Adrenal gland (tissue), 9 donors: ENCODE measurements at regions not wholly inside any gene's neighbourhood (a gene's known extent, or its start where the extent isn't known, plus 50 kb on each side); places are given as distances from the start of the nearest gene placed in this dataset.

Experiments
- DNase-seq, 7 donors: peaks; one replicate each; pipeline ENCODE4 v3.0.0-alpha.2; 2019 to 2020
- H3K27ac ChIP-seq, 5 donors: fragments of 200-600 bp; sonication (generic) in 4 of 5; 1 replicate in 3 of 5; 2 replicates in 2 of 5; pipeline versions ENCODE4 v1.5.1 to v1.8.0; 2016 to 2020; ENCODE audit warnings: mild to moderate bottlenecking in 1 of 5
- H3K27me3 ChIP-seq: fragments of 200-600 bp; 2 replicates; pipeline ENCODE4 v1.8.0; 2021
- H3K36me3 ChIP-seq, 2 donors: fragments of 200-600 bp; replicated peaks in 1 of 2; 1 replicate in 1 of 2; 2 replicates in 1 of 2; pipeline versions ENCODE4 v1.5.1 to v1.8.0; 2018 to 2022
- H3K4me1 ChIP-seq, 2 donors: fragments of 200-600 bp; replicated peaks in 1 of 2; 1 replicate in 1 of 2; 2 replicates in 1 of 2; pipeline versions ENCODE4 v1.5.1 to v1.8.0; 2018 to 2021
- H3K4me3 ChIP-seq, 4 donors: fragments of 200-600 bp; sonication (generic) in 3 of 4; one replicate each; pipeline ENCODE4 v1.5.1; 2016 to 2018
- H3K9me3 ChIP-seq, 3 donors: fragments of 200-600 bp; sonication (generic) in 1 of 3; replicated peaks in 1 of 3; 1 replicate in 2 of 3; 2 replicates in 1 of 3; pipeline versions ENCODE4 v1.5.1 to v1.8.0; 2016 to 2021
- CTCF ChIP-seq, 6 experiments: fragments of 450-650 bp in 4 of 6; fragments of 200-600 bp in 2 of 6; sonication (generic) in 1 of 6; IDR thresholded peaks; 1 replicate in 5 of 6; 2 replicates in 1 of 6; pipeline versions ENCODE4 v1.5.1 to v1.8.0; 2016 to 2021; ENCODE audit warnings: antibody characterized with exemption in 6 of 6, mild to moderate bottlenecking in 2 of 6, moderate library complexity in 1 of 6
- POLR2A ChIP-seq, 2 donors: fragments of 450-650 bp; IDR thresholded peaks; one replicate each; pipeline ENCODE4 v1.6.1; 2017; ENCODE audit warnings: antibody characterized with exemption in 2 of 2, mild to moderate bottlenecking in 2 of 2, moderate library complexity in 1 of 2
- WGBS, 4 donors: extraction: QIAGEN DNeasy Blood & Tissue Kit in 2 of 4; methylation state at CpG; one replicate each; pipeline versions ENCODE4 v1.1.5 to v1.1.7; 2013 to 2017; 5-methylcytosine and 5-hydroxymethylcytosine counted together
- intact Hi-C, 2 donors: fragments of 100-400 bp; cut with DNase I; formaldehyde crosslinking; loops; one replicate each; pipeline versions ENCODE4 v1.14.1 to v1.15.0; 2022 to 2023
- donor health status: healthy with polysubstance abuse.
- donor health status: Bipolar disorder and iron deficiency.
- donor health status: DM: yes; HTN: yes; CAD: no.
- donor health status: DM: no; HTN: no; CAD: no.
- donor health status: DM: no; HTN: no; CAD: no.

GRCh38 chr7:131618391-131618790 lies 62.0 kb upstream of the PODXL start:
- H3K9me3 ChIP-seq: no peaks in the 10 kb centered on the region
- intact Hi-C loops: no loop called here
- TF ChIP-seq POLR2A (IDR thresholded peaks at IDR 0.05) (no peak), CTCF (IDR thresholded peaks at IDR 0.05) (no peak)
- H3K36me3 ChIP-seq: no peaks in the 10 kb centered on the region
- 33 to 69% (median 47%) methylated on average over 5 of the region's 5 CpGs for WGBS, 4 donors
- peak in 2 of 7 donors; percentile 18 to 26 for DNase-seq
- H3K4me1 ChIP-seq: no peaks in the 10 kb centered on the region
- peak overlapping the region in 2 of 5 donors; percentile 17 to 63 for H3K27ac ChIP-seq
- no peaks in the 10 kb centered on the region for H3K27me3 ChIP-seq
- no peak overlapping the region for H3K4me3 ChIP-seq

GRCh38 chr7:131616487-131617200 lies 60.2 kb upstream of the PODXL start:
- intact Hi-C loops: no loop called here
- no peak overlapping the region for H3K4me3 ChIP-seq
- TF ChIP-seq CTCF (IDR thresholded peaks at IDR 0.05) (no peak), POLR2A (IDR thresholded peaks at IDR 0.05) (no peak)

GRCh38 chr7:131613909-131614308 lies 57.5 kb upstream of the PODXL start:
- H3K4me3 ChIP-seq: no peak overlapping the region
- no peaks in the 10 kb centered on the region for H3K9me3 ChIP-seq
- TF ChIP-seq POLR2A (IDR thresholded peaks at IDR 0.05) (no peak), CTCF (IDR thresholded peaks at IDR 0.05) (no peak)
- intact Hi-C loops: no loop called here
- no peak overlapping the region for H3K27ac ChIP-seq
- WGBS, 4 donors: 79 to 90% (median 84%) methylated on average over 7 of the region's 7 CpGs
- no peaks in the 10 kb centered on the region for H3K27me3 ChIP-seq
- no peaks in the 10 kb centered on the region for H3K36me3 ChIP-seq
- no peaks in the 10 kb centered on the region for H3K4me1 ChIP-seq
- DNase-seq: no peak

More at GRCh38 chr7:131616487-131617200, 60.2 kb upstream of the PODXL start:
- Histone ChIP-seq H3K4me1 (no peaks in the 10 kb centered on the region), H3K27ac (no peak overlapping the region), H3K9me3 (no peaks in the 10 kb centered on the region), H3K36me3 (no peaks in the 10 kb centered on the region), H3K27me3 (no peaks in the 10 kb centered on the region)
- no peak for DNase-seq
- WGBS, 4 donors: 69 to 79% (median 75%) methylated on average over 8 of the region's 8 CpGs

GRCh38 chr7:131610007-131610406 lies 53.6 kb upstream of the PODXL start:
- intact Hi-C loops: no loop called here
- no peak for TF ChIP-seq POLR2A (IDR thresholded peaks at IDR 0.05)
- no peak for TF ChIP-seq CTCF (IDR thresholded peaks at IDR 0.05)
- H3K4me3 ChIP-seq: no peak overlapping the region
- H3K27ac ChIP-seq: no peak overlapping the region
- H3K9me3 ChIP-seq: no peaks in the 10 kb centered on the region
- peaks cover 6% of the 10 kb centered on the region for H3K27me3 ChIP-seq
- DNase-seq: no peak
- WGBS, 4 donors: 80 to 100% (median 86%) methylated on average over 3 to 5 of the region's 5 CpGs
- no peaks in the 10 kb centered on the region for H3K4me1 ChIP-seq
- H3K36me3 ChIP-seq: no peaks in the 10 kb centered on the region
